ENCODE measurements at regions not wholly inside any gene's neighbourhood (a gene's known extent, or its start where the extent isn't known, plus 50 kb on each side); places are given as distances from the start of the nearest gene placed in this dataset.

- no peak for TF ChIP-seq CTCF (conservative IDR thresholded peaks at IDR 0.05)
- TF ChIP-seq ZFX (IDR thresholded peaks at IDR 0.05), result no peak
These were observed 84.8 kb upstream of the MYO3A start for GRCh38 chr10:25849268-25849667.

Measured in C4-2B (cell line).